Parathyroid adenoma (tissue), 2 donors: ENCODE measurements at regions not wholly inside any gene's neighbourhood (a gene's known extent, or its start where the extent isn't known, plus 50 kb on each side); places are given as distances from the start of the nearest gene placed in this dataset.

Source experiments
- H2AFZ ChIP-seq: fragments of 300-600 bp; sonication (generic); one replicate; pipeline ENCODE4 v1.7.0; 2017; ENCODE audit warnings: antibody characterized with exemption, mild to moderate bottlenecking
- H3K27ac ChIP-seq: fragments of 300-600 bp; sonication (generic); one replicate; pipeline ENCODE4 v1.7.0; 2017
- H3K27me3 ChIP-seq: fragments of 300-600 bp; sonication (generic); one replicate; pipeline ENCODE4 v1.7.0; 2017; ENCODE audit warnings: low read length; ENCODE audit not compliant: control insufficient read depth, insufficient read depth
- H3K36me3 ChIP-seq: fragments of 300-600 bp; sonication (generic); one replicate; pipeline ENCODE4 v1.7.0; 2017; ENCODE audit warnings: low read length; ENCODE audit not compliant: control insufficient read depth, insufficient read depth
- H3K4me1 ChIP-seq: fragments of 300-600 bp; sonication (generic); one replicate; pipeline ENCODE4 v1.7.0; 2017; ENCODE audit warnings: control low read depth
- H3K4me2 ChIP-seq: fragments of 300-600 bp; sonication (generic); one replicate; pipeline ENCODE4 v1.7.0; 2017; ENCODE audit warnings: low read length
- H3K4me3 ChIP-seq: fragments of 300-600 bp; sonication (generic); one replicate; pipeline ENCODE4 v1.7.0; 2017; ENCODE audit warnings: low read depth, low read length
- H3K79me2 ChIP-seq: fragments of 300-600 bp; sonication (generic); one replicate; pipeline ENCODE4 v1.7.0; 2017; ENCODE audit warnings: control low read depth
- H3K9ac ChIP-seq: fragments of 300-600 bp; sonication (generic); one replicate; pipeline ENCODE4 v1.7.0; 2017; ENCODE audit warnings: mild to moderate bottlenecking
- H3K9me3 ChIP-seq: fragments of 300-600 bp; sonication (generic); one replicate; pipeline ENCODE4 v1.7.0; 2017; ENCODE audit warnings: low read length; ENCODE audit not compliant: control insufficient read depth
- TF ChIP-seq, protein P1 (sequence below): fragments of 300-600 bp; sonication (generic); IDR thresholded peaks from one replicate; pipeline ENCODE4 v1.7.0; 2017; ENCODE audit warnings: antibody characterized with exemption, mild to moderate bottlenecking
- donor health status: primary hyperparathyroidism.

- Histone ChIP-seq H3K9me3 (no peaks in the 10 kb centered on the region), H3K4me3 (no peak overlapping the region), H3K79me2 (no peaks in the 10 kb centered on the region), H3K36me3 (no peaks in the 10 kb centered on the region), H3K4me1 (no peaks in the 10 kb centered on the region), H3K9ac (no peak overlapping the region), H3K4me2 (no peak overlapping the region), H3K27ac (no peak overlapping the region), H2AFZ (no peak overlapping the region), H3K27me3 (no peaks in the 10 kb centered on the region)
- TF ChIP-seq, protein P1, sequence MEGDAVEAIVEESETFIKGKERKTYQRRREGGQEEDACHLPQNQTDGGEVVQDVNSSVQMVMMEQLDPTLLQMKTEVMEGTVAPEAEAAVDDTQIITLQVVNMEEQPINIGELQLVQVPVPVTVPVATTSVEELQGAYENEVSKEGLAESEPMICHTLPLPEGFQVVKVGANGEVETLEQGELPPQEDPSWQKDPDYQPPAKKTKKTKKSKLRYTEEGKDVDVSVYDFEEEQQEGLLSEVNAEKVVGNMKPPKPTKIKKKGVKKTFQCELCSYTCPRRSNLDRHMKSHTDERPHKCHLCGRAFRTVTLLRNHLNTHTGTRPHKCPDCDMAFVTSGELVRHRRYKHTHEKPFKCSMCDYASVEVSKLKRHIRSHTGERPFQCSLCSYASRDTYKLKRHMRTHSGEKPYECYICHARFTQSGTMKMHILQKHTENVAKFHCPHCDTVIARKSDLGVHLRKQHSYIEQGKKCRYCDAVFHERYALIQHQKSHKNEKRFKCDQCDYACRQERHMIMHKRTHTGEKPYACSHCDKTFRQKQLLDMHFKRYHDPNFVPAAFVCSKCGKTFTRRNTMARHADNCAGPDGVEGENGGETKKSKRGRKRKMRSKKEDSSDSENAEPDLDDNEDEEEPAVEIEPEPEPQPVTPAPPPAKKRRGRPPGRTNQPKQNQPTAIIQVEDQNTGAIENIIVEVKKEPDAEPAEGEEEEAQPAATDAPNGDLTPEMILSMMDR = no peak
These were observed 188.5 kb upstream of the HTR2A start for GRCh38 chr13:47085346-47085745.

GRCh38 chr13:47081850-47082249 is 185.0 kb upstream of the HTR2A start:
- Histone ChIP-seq H3K9me3 (no peaks in the 10 kb centered on the region), H3K4me1 (no peaks in the 10 kb centered on the region), H3K27me3 (no peaks in the 10 kb centered on the region), H3K4me2 (no peak overlapping the region), H3K27ac (no peak overlapping the region), H3K9ac (no peak overlapping the region), H3K4me3 (no peak overlapping the region), H3K36me3 (no peaks in the 10 kb centered on the region), H3K79me2 (no peaks in the 10 kb centered on the region), H2AFZ (no peak overlapping the region)
- TF ChIP-seq, protein P1 = no peak

DNA sequence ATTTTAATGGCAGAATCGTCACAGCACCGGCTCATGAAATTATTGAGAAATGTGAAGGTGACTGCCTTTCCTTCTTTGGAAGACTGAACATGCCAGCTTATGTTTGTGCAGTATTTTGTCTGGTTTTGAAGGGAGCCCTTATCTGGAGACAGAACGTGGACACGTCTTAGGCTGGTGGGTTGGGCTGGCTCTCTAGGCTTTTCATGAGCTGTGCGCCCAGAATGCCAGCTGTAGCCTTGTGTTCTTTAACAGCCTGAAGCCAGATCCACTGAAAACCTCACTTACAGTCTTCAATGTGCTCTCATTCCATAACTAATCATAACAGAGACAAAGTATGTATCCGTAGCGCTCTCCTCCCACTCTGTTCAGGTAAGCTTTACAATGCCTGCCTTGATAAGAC is 184.4 kb upstream of the HTR2A start:
- TF ChIP-seq, protein P1 = no peak
- H3K4me3 ChIP-seq = no peak overlapping the region

DNA sequence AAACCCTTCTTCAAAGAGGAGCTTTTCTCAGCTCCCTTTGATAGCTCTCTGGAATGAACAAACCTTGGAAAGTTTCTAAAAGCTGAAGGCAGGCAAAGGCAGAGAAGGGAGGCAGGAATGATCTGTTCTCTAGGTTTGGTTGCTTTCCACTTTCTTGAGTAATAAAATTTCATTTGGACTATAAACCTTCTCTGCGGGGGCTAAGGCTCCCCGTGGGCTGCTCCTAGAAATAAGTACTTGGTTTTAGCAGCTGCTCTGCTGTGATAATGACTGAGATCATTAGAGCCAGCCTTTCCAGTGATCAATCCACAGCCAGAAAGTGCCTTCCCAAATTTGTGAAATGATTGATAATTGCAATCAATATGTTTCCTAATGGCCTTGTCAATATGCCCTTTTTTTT is 183.8 kb upstream of the HTR2A start:
- Histone ChIP-seq H3K79me2 (no peaks in the 10 kb centered on the region), H3K4me3 (no peak overlapping the region), H3K4me2 (no peak overlapping the region), H3K9me3 (no peaks in the 10 kb centered on the region), H2AFZ (no peak overlapping the region), H3K9ac (no peak overlapping the region), H3K27ac (no peak overlapping the region), H3K36me3 (no peaks in the 10 kb centered on the region), H3K4me1 (no peaks in the 10 kb centered on the region), H3K27me3 (no peaks in the 10 kb centered on the region)
- TF ChIP-seq, protein P1 = no peak

More for the DNA sequence above, 184.4 kb upstream of the HTR2A start:
- H3K36me3 ChIP-seq = no peaks in the 10 kb centered on the region
- no peaks in the 10 kb centered on the region for H3K9me3 ChIP-seq
- no peaks in the 10 kb centered on the region for H3K4me1 ChIP-seq
- no peak overlapping the region for H2AFZ ChIP-seq
- no peaks in the 10 kb centered on the region for H3K79me2 ChIP-seq
- no peak overlapping the region for H3K9ac ChIP-seq
- no peaks in the 10 kb centered on the region for H3K27me3 ChIP-seq
- H3K27ac ChIP-seq = no peak overlapping the region
- H3K4me2 ChIP-seq = no peak overlapping the region

GRCh38 chr13:47076500-47076899 is 179.6 kb upstream of the HTR2A start:
- H3K4me1 ChIP-seq = no peaks in the 10 kb centered on the region
- no peaks in the 10 kb centered on the region for H3K9me3 ChIP-seq
- no peak overlapping the region for H3K27ac ChIP-seq
- no peak overlapping the region for H2AFZ ChIP-seq
- H3K9ac ChIP-seq = no peak overlapping the region
- no peaks in the 10 kb centered on the region for H3K27me3 ChIP-seq
- H3K36me3 ChIP-seq = no peaks in the 10 kb centered on the region
- no peaks in the 10 kb centered on the region for H3K79me2 ChIP-seq
- TF ChIP-seq, protein P1 = no peak
- no peak overlapping the region for H3K4me3 ChIP-seq
- H3K4me2 ChIP-seq = no peak overlapping the region
